ENCODE measurements at regions not wholly inside any gene's neighbourhood (a gene's known extent, or its start where the extent isn't known, plus 50 kb on each side); places are given as distances from the start of the nearest gene placed in this dataset.
"Not testable (repeated sequence)": the region's sequence is repeated elsewhere in the genome, so short reads cannot be mapped to it uniquely, and the experiment has no call there.

DNA sequence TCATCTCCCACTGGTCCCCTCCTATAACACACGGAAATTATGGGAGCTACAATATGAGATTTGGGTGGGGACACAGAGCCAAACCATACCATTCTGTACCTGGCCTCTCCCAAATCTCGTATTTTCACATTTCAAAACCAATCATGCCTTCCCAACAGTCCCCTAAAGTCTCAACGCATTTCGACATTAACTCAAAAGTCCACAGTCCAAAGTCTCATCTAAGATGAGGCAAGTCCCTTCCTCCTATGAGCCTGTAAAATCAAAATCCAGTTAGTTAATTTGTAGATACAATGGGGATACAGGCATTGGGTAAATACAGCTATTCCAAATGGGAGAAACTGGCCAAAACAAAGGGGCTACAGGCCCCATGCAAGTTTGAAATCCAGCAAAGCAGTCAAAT lies 441.9 kb downstream of the SH2D1A start:
- H3K27me3 Mint-ChIP-seq, H3K27ac Mint-ChIP-seq: not testable (repeated sequence)

DNA sequence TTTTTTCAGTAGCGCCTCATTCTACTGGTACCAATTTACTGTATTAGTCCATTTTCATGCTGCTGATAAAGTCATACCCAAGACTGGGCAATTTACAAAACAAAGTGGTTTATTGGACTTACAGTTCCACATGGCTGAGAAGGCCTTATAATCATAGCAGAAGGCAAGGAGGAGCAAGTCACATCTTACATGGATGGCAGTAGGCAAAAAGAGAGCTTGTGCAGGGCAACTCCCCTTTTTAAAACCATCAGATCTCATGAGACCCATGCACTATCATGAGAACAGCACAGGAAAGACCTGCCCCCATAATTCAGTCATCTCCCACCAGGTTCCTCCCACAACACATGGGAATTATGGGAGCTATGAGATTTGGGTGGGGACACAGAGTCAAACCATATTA lies 443.5 kb downstream of the SH2D1A start:
- H3K36me3 ChIP-seq (ENCODE audit: control insufficient read depth in 2 of 2, extremely low read depth in 1 of 2, insufficient read depth in 1 of 2, low read length in 1 of 2); H3K4me1 Mint-ChIP-seq; CTCF ChIA-PET; H3K9me3 Mint-ChIP-seq; H3K27ac Mint-ChIP-seq; POLR2A ChIA-PET; H3K36me3 Mint-ChIP-seq; H3K27me3 ChIP-seq (replicated peaks in 1 of 2; ENCODE audit: control insufficient read depth in 2 of 2, extremely low read depth in 1 of 2, insufficient read depth in 2 of 2, low read length in 1 of 2); H3K27ac ChIP-seq (ENCODE audit: low read length); H3K4me3 Mint-ChIP-seq; H3K9me3 ChIP-seq; ATAC-seq (replicated peaks in 1 of 4); DNase-seq; H3K4me3 ChIP-seq (ENCODE audit: control insufficient read depth in 1 of 2, extremely low read depth in 1 of 2, low read length in 1 of 2); H3K4me1 ChIP-seq (ENCODE audit: control insufficient read depth in 1 of 2, extremely low read depth in 1 of 2, insufficient read depth in 2 of 2, low read length in 2 of 2): not testable (repeated sequence)
- peaks cover 0 to 18% of the 10 kb centered on the region in 2 donors for H3K27me3 Mint-ChIP-seq
- WGBS (ENCODE audit: insufficient coverage): 100% methylated on average over 1 of the region's 1 CpG

More for the DNA sequence above, 441.9 kb downstream of the SH2D1A start:
- H3K9me3 Mint-ChIP-seq; H3K4me3 ChIP-seq (ENCODE audit: control insufficient read depth in 1 of 2, extremely low read depth in 1 of 2, low read length in 1 of 2); H3K4me1 Mint-ChIP-seq; ATAC-seq (replicated peaks in 1 of 4); DNase-seq; POLR2A ChIA-PET; H3K9me3 ChIP-seq; H3K4me3 Mint-ChIP-seq; H3K36me3 Mint-ChIP-seq; H3K36me3 ChIP-seq (ENCODE audit: control insufficient read depth in 2 of 2, extremely low read depth in 1 of 2, insufficient read depth in 1 of 2, low read length in 1 of 2); H3K4me1 ChIP-seq (ENCODE audit: control insufficient read depth in 1 of 2, extremely low read depth in 1 of 2, insufficient read depth in 2 of 2, low read length in 2 of 2); CTCF ChIA-PET; H3K27me3 ChIP-seq (replicated peaks in 1 of 2; ENCODE audit: control insufficient read depth in 2 of 2, extremely low read depth in 1 of 2, insufficient read depth in 2 of 2, low read length in 1 of 2); H3K27ac ChIP-seq (ENCODE audit: low read length): not testable (repeated sequence)
- no CpG with 5 or more reads among the region's 4 CpGs for WGBS (ENCODE audit: insufficient coverage)

GRCh38 chrX:124791492-124792095 lies 445.2 kb downstream of the SH2D1A start:
- no CpG with 5 or more reads among the region's 4 CpGs for WGBS (ENCODE audit: insufficient coverage)
- Mint-ChIP-seq H3K27ac (no peak overlapping the region), H3K9me3 (peaks cover 2 to 6% (median 3%) of the 10 kb centered on the region in 3 donors), H3K4me3 (no peak overlapping the region), H3K36me3 (no peaks in the 10 kb centered on the region), H3K27me3 (peaks cover 0 to 19% of the 10 kb centered on the region in 2 donors), H3K4me1 (no peaks in the 10 kb centered on the region)
- H3K27me3 ChIP-seq (replicated peaks in 1 of 2; ENCODE audit: control insufficient read depth in 2 of 2, extremely low read depth in 1 of 2, insufficient read depth in 2 of 2, low read length in 1 of 2): no peaks in the 10 kb centered on the region
- H3K9me3 ChIP-seq: no peaks in the 10 kb centered on the region
- no peaks in the 10 kb centered on the region for H3K4me1 ChIP-seq (ENCODE audit: control insufficient read depth in 1 of 2, extremely low read depth in 1 of 2, insufficient read depth in 2 of 2, low read length in 2 of 2)
- POLR2A ChIA-PET: no interaction called here
- no peaks in the 10 kb centered on the region for H3K36me3 ChIP-seq (ENCODE audit: control insufficient read depth in 2 of 2, extremely low read depth in 1 of 2, insufficient read depth in 1 of 2, low read length in 1 of 2)
- CTCF ChIA-PET: no interaction called here
- no peak overlapping the region for H3K4me3 ChIP-seq (ENCODE audit: control insufficient read depth in 1 of 2, extremely low read depth in 1 of 2, low read length in 1 of 2)
- no peak overlapping the region for H3K27ac ChIP-seq (ENCODE audit: low read length)
- ATAC-seq (replicated peaks in 1 of 4): no peak
- no peak for DNase-seq

DNA sequence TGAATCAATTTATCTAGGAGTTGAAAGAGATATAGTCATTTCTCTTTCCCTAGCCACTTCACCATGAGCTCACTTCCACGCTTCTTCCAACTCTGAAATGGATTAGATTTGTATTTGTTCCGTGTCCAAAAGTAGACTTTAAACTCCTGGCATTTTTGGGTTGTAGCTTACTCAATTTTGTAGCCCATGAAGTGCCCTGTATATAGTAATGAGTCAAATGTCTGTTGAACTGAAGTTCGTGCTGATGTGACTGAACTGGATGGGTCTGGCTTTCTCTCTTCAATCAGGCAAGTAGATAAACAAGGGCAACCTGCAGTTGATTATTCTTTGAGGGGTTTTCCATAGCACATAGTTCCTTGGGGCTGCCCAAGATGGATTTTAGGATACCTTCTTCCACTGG lies 450.6 kb downstream of the SH2D1A start:
- Histone ChIP-seq H3K27ac (ENCODE audit: low read length) (no peak overlapping the region), H3K4me3 (ENCODE audit: control insufficient read depth in 1 of 2, extremely low read depth in 1 of 2, low read length in 1 of 2) (no peak overlapping the region), H3K27me3 (replicated peaks in 1 of 2; ENCODE audit: control insufficient read depth in 2 of 2, extremely low read depth in 1 of 2, insufficient read depth in 2 of 2, low read length in 1 of 2) (no peaks in the 10 kb centered on the region), H3K36me3 (ENCODE audit: control insufficient read depth in 2 of 2, extremely low read depth in 1 of 2, insufficient read depth in 1 of 2, low read length in 1 of 2) (no peaks in the 10 kb centered on the region), H3K4me1 (ENCODE audit: control insufficient read depth in 1 of 2, extremely low read depth in 1 of 2, insufficient read depth in 2 of 2, low read length in 2 of 2) (no peaks in the 10 kb centered on the region), H3K9me3 (no peaks in the 10 kb centered on the region)
- peaks cover 0 to 12% of the 10 kb centered on the region in 2 donors for H3K27me3 Mint-ChIP-seq
- peaks cover 0 to 11% (median 2%) of the 10 kb centered on the region in 3 donors for H3K9me3 Mint-ChIP-seq
- H3K27ac Mint-ChIP-seq: no peak overlapping the region
- H3K4me3 Mint-ChIP-seq: no peak overlapping the region
- no peak for ATAC-seq (replicated peaks in 1 of 4)
- DNase-seq: no peak
- CTCF ChIA-PET: interaction anchor here in 1 of 2 donors (0.6 kb wide), 1 partner anchor 325 kb away, joined by 3 read pairs; no protein-coding TSS in a partner anchor
- H3K4me1 Mint-ChIP-seq: no peaks in the 10 kb centered on the region
- POLR2A ChIA-PET: no interaction called here
- H3K36me3 Mint-ChIP-seq: no peaks in the 10 kb centered on the region
- WGBS (ENCODE audit: insufficient coverage): no CpG with 5 or more reads among the region's 3 CpGs

- Histone ChIP-seq H3K36me3 (ENCODE audit: control insufficient read depth in 2 of 2, extremely low read depth in 1 of 2, insufficient read depth in 1 of 2, low read length in 1 of 2) (no peaks in the 10 kb centered on the region), H3K27me3 (replicated peaks in 1 of 2; ENCODE audit: control insufficient read depth in 2 of 2, extremely low read depth in 1 of 2, insufficient read depth in 2 of 2, low read length in 1 of 2) (no peaks in the 10 kb centered on the region), H3K4me3 (ENCODE audit: control insufficient read depth in 1 of 2, extremely low read depth in 1 of 2, low read length in 1 of 2) (no peak overlapping the region), H3K27ac (ENCODE audit: low read length) (no peak overlapping the region), H3K4me1 (ENCODE audit: control insufficient read depth in 1 of 2, extremely low read depth in 1 of 2, insufficient read depth in 2 of 2, low read length in 2 of 2) (no peaks in the 10 kb centered on the region), H3K9me3 (no peaks in the 10 kb centered on the region)
- peaks cover 8 to 33% (median 18%) of the 10 kb centered on the region in 3 donors for H3K9me3 Mint-ChIP-seq
- WGBS (ENCODE audit: insufficient coverage): no CpG with 5 or more reads among the region's 2 CpGs
- no peaks in the 10 kb centered on the region for H3K4me1 Mint-ChIP-seq
- H3K36me3 Mint-ChIP-seq: no peaks in the 10 kb centered on the region
- no peak for DNase-seq
- no peak overlapping the region for H3K4me3 Mint-ChIP-seq
- H3K27ac Mint-ChIP-seq: no peak overlapping the region
- ATAC-seq (replicated peaks in 1 of 4): no peak
- ChIA-PET CTCF (no interaction called here), POLR2A (no interaction called here)
- peaks cover 1 to 23% of the 10 kb centered on the region in 2 donors for H3K27me3 Mint-ChIP-seq
Measured at GRCh38 chrX:124804962-124805361, 458.6 kb downstream of the SH2D1A start.

DNA sequence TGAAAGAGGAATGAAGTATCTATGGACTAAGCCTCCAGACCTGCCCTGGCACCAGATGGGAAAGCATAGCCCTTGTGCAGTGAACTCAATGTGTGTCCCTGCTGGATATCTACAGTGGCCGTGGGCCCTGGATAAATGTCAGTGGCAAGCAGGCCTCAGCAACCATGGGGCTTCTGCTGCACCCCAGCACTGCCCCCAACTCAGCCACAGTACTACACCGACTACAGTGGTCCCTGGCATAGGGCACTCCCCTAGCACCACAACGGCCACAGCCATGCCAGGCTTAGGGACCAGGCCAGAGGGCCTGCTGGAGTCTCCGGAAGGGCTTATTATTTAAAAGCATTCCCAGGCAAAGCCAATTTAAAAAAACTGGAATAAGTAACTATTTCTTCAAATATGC lies 459.1 kb downstream of the SH2D1A start:
- Histone ChIP-seq H3K27me3 (replicated peaks in 1 of 2; ENCODE audit: control insufficient read depth in 2 of 2, extremely low read depth in 1 of 2, insufficient read depth in 2 of 2, low read length in 1 of 2) (no peaks in the 10 kb centered on the region), H3K27ac (ENCODE audit: low read length) (no peak overlapping the region), H3K4me3 (ENCODE audit: control insufficient read depth in 1 of 2, extremely low read depth in 1 of 2, low read length in 1 of 2) (no peak overlapping the region), H3K4me1 (ENCODE audit: control insufficient read depth in 1 of 2, extremely low read depth in 1 of 2, insufficient read depth in 2 of 2, low read length in 2 of 2) (no peaks in the 10 kb centered on the region), H3K36me3 (ENCODE audit: control insufficient read depth in 2 of 2, extremely low read depth in 1 of 2, insufficient read depth in 1 of 2, low read length in 1 of 2) (no peaks in the 10 kb centered on the region), H3K9me3 (no peaks in the 10 kb centered on the region)
- ChIA-PET POLR2A (no interaction called here), CTCF (no interaction called here)
- DNase-seq (no peak), ATAC-seq (replicated peaks in 1 of 4) (no peak)
- H3K4me1 Mint-ChIP-seq: no peaks in the 10 kb centered on the region
- no peak overlapping the region for H3K27ac Mint-ChIP-seq
- H3K27me3 Mint-ChIP-seq: peaks cover 1 to 23% of the 10 kb centered on the region in 2 donors
- H3K36me3 Mint-ChIP-seq: no peaks in the 10 kb centered on the region
- H3K9me3 Mint-ChIP-seq: peaks cover 6 to 31% (median 18%) of the 10 kb centered on the region in 3 donors
- no peak overlapping the region for H3K4me3 Mint-ChIP-seq
- WGBS (ENCODE audit: insufficient coverage): no CpG with 5 or more reads among the region's 4 CpGs

GRCh38 chrX:124814106-124814505 lies 467.7 kb downstream of the SH2D1A start:
- POLR2A ChIA-PET: interaction anchor here in 1 of 2 donors (0.5 kb wide), 1 partner anchor 30 kb away, joined by 3 read pairs; no protein-coding TSS in a partner anchor
- Histone ChIP-seq H3K4me1 (ENCODE audit: control insufficient read depth in 1 of 2, extremely low read depth in 1 of 2, insufficient read depth in 2 of 2, low read length in 2 of 2) (no peaks in the 10 kb centered on the region), H3K27me3 (replicated peaks in 1 of 2; ENCODE audit: control insufficient read depth in 2 of 2, extremely low read depth in 1 of 2, insufficient read depth in 2 of 2, low read length in 1 of 2) (no peaks in the 10 kb centered on the region), H3K9me3 (no peaks in the 10 kb centered on the region), H3K4me3 (ENCODE audit: control insufficient read depth in 1 of 2, extremely low read depth in 1 of 2, low read length in 1 of 2) (no peak overlapping the region), H3K27ac (ENCODE audit: low read length) (no peak overlapping the region), H3K36me3 (ENCODE audit: control insufficient read depth in 2 of 2, extremely low read depth in 1 of 2, insufficient read depth in 1 of 2, low read length in 1 of 2) (no peaks in the 10 kb centered on the region)
- WGBS (ENCODE audit: insufficient coverage): no CpG with 5 or more reads among the region's 1 CpG
- H3K4me3 Mint-ChIP-seq: no peak overlapping the region
- no peak for DNase-seq
- H3K9me3 Mint-ChIP-seq: peaks cover 2 to 8% (median 5%) of the 10 kb centered on the region in 3 donors
- CTCF ChIA-PET: no interaction called here
- H3K36me3 Mint-ChIP-seq: no peaks in the 10 kb centered on the region
- H3K27me3 Mint-ChIP-seq: peaks cover 0 to 7% of the 10 kb centered on the region in 2 donors
- H3K27ac Mint-ChIP-seq: no peak overlapping the region
- H3K4me1 Mint-ChIP-seq: no peaks in the 10 kb centered on the region
- no peak for ATAC-seq (replicated peaks in 1 of 4)
